GM18951 (cell line): ENCODE measurements at regions not wholly inside any gene's neighbourhood (a gene's known extent, or its start where the extent isn't known, plus 50 kb on each side); places are given as distances from the start of the nearest gene placed in this dataset.

Source experiments
- POLR2A ChIP-seq: IDR thresholded peaks from 4 replicates; pipeline ENCODE4 v1.6.1; 2011; ENCODE audit warnings: mild to moderate bottlenecking; ENCODE audit not compliant: insufficient read length, insufficient read depth; ENCODE audit errors: extremely low read depth
- in situ Hi-C: fragments of 300-500 bp; cut with MboI; formaldehyde crosslinking; loops from one replicate; pipeline ENCODE4 v1.12.0; 2022; ENCODE audit warnings: low sequenced_read_pairs, mixed read lengths, inconsistent platforms; ENCODE audit not compliant: unreplicated experiment

- in situ Hi-C loops, result no loop called here
Observed at GRCh38 chr12:114888448-114888847, 204.5 kb upstream of the TBX3 start.

DNA sequence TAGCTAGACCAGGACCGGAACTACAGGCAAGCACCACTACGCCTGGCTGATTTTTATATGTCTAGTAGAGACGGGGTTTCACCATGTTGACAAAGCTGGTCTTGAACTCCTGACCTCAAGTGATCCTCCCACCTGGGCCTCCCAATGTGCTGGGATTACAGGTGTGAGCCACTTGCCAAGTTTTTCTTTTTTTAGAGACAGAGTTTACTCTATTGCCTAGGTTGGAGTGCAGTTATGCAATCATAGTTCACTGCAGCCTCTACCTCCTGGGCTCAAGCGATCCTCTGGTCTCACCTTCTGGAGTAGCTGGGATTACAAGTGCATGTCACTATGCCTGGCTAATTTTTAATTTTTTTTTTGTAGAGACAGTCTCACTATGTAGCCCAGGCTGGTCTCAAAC, 201.5 kb upstream of the TBX3 start:
- in situ Hi-C loops, result no loop called here
- no peak for TF ChIP-seq POLR2A

More at GRCh38 chr12:114888448-114888847, 204.5 kb upstream of the TBX3 start:
- TF ChIP-seq POLR2A, result no peak

DNA sequence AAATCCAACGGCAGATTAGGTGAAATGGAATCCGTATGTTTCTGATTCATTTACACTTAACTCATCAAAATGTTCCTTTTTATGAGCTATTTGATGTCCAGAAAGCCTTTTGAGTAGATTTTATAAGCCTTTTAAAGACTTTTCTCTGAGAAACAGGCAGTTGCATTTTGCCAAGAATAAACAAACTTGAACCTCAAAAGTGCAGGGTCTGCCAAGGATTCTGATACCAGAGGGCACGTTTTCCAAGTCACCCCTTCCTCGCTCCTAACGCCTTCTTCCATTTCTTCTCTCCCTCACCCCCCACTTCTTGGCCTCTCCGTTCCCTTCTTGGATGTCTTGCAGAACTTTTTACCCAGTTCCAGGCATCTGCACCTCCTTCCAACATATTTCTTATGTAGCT, 200.6 kb upstream of the TBX3 start:
- in situ Hi-C loops, result no loop called here

GRCh38 chr12:114882083-114882482, 198.1 kb upstream of the TBX3 start:
- in situ Hi-C loops, result no loop called here
- TF ChIP-seq POLR2A, result no peak

More for the DNA sequence above, 200.6 kb upstream of the TBX3 start:
- TF ChIP-seq POLR2A, result no peak

DNA sequence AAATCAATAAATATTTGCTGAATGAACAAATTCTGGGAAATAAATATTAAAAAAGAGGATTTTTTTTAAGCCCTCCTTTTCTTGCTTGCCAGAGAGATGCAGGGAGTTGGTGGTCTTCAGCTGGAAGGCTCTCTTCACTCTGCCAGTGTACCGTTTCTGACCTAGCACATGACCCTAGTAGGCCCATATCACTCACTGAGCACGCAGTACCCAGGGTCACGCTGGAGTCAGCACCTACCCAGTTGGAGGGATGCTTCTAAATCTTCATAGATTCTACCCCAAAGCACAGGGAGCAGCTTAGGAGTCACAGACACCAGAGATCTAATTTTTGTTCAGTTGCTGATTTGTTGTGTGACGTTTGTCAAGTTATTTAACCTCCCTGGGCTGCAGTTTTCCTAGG, 195.4 kb upstream of the TBX3 start:
- no peak for TF ChIP-seq POLR2A
- in situ Hi-C loops, result no loop called here

DNA sequence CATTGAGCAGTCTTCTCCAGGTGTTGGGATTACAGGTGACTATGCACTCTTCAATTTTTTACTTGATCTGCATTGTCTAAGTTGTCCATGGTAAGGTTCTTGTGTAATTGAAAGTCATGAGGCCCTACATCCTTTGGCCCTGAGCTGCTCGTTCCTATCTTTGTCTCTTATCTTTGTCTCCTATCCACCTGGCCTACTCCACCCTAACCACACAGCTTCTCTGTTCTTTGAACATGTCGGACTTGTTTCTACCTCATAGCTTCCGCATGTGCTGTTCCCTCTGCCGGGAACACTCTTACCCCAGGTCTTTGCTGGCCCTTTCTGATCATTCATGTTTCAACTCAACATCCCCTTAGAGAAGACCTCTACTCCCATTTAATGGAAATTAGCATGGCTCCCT, 194.8 kb upstream of the TBX3 start:
- no peak for TF ChIP-seq POLR2A
- in situ Hi-C loops, result no loop called here

- in situ Hi-C loops, result no loop called here
Observed at GRCh38 chr12:114876968-114877680, 193.1 kb upstream of the TBX3 start.

DNA sequence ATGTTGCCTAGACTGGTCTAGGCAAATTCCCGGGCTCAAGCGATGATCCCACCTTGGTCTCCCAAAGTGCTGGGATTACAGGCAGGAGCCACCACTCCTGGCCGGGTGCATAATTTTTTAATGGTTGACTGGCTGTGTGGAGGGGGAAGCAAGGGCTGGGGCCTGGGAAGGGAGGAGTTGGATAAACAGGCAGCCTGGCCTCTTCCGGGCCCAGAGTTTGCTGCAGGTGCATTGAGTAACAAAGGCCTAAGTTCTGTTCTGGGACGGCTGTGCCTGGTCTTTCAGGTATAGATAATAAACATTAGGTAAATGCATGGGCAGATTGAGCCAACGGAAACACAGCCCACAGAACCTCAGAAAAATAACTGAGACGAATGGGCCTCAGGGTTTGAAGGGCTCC, 191.3 kb upstream of the TBX3 start:
- in situ Hi-C loops, result no loop called here
- no peak for TF ChIP-seq POLR2A

More at GRCh38 chr12:114876968-114877680, 193.1 kb upstream of the TBX3 start:
- TF ChIP-seq POLR2A, result no peak

- in situ Hi-C loops, result no loop called here
- TF ChIP-seq POLR2A, result no peak
Observed at GRCh38 chr12:114873656-114874055, 189.7 kb upstream of the TBX3 start.

GRCh38 chr12:114868995-114869834, 185.2 kb upstream of the TBX3 start:
- in situ Hi-C loops, result no loop called here
- no peak for TF ChIP-seq POLR2A

DNA sequence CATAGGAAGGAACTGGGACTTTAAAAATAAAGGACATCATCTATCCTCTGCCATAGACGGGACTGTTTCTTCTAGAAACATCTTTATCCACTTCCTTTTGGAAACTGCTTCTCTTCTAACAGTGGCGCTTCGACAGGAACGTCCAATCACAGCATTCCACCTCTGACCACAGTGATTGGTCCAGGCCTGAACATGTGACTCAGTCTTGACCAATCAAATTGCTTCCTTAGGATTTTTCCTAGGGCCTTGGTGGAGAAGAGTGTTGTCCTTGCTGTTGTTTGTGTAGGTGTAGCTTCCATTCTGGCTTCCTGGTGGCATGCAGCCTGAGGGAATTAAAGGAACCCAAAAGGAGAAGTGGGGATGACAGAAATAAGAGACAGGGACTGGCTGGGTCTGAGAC, 182.4 kb upstream of the TBX3 start:
- in situ Hi-C loops, result no loop called here
- no peak for TF ChIP-seq POLR2A

DNA sequence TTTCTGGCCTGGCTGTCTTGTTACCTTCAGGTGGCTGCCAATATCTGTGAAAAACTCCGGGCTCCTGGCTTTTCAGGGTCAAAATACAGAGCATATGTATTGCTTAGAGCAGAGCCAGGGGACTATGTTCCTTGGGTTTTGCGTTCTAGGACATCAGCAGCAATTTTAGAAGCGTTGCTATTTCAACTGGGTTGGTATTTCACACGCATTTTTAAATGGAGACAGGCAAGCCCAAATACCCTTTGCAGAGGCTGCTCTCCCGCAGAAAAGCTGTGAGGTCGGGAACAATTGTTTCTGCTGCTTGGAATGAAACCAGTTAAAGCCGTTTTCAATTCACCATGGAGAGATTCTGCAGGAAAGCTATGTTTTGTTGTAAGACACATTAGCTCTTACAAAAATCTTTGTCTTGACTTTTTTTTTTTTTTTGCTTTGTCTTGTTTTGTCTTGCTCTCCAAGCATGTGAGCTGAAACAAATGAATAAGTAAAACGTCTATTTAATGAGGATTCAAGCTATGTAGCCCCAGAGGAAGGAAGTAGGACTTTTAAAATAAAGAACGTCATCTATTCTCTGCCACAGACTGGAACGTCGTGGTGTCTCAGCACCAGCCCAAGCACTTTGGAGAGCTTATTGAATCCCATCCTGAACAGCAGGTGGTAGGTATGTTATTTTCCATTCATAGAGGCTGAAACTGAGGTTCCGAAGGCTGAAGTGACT, 181.0 kb upstream of the TBX3 start:
- TF ChIP-seq POLR2A, result no peak
- in situ Hi-C loops, result no loop called here

- in situ Hi-C loops, result no loop called here
- no peak for TF ChIP-seq POLR2A
Observed at GRCh38 chr12:114863911-114864310, 179.9 kb upstream of the TBX3 start.
